CD14-positive monocyte (primary cell): ENCODE measurements at regions not wholly inside any gene's neighbourhood (a gene's known extent, or its start where the extent isn't known, plus 50 kb on each side); places are given as distances from the start of the nearest gene placed in this dataset.

Experiments used
- DNase-seq, 3 donors: peaks; one replicate each; pipeline ENCODE4 v3.0.0-alpha.2; 2011 to 2022
- H2AFZ ChIP-seq: 2 replicates; pipeline ENCODE4 v1.6.0; 2012; ENCODE audit warnings: mild to moderate bottlenecking, low read depth, low read length, inconsistent platforms; ENCODE audit not compliant: insufficient read depth, poor library complexity, severe bottlenecking
- H3K27ac ChIP-seq, 2 donors: 1 replicate in 1 of 2; 2 replicates in 1 of 2; pipeline ENCODE4 v1.5.1; 2012 to 2013; ENCODE audit warnings: low read length in 2 of 2, control low read depth in 1 of 2, inconsistent platforms in 1 of 2, low read depth in 1 of 2, mild to moderate bottlenecking in 1 of 2
- H3K27me3 ChIP-seq, 2 donors: one replicate each; pipeline versions ENCODE4 v1.6.0 to v1.6.1; 2011 to 2013; ENCODE audit warnings: low read length in 2 of 2; ENCODE audit not compliant: control insufficient read depth in 2 of 2, insufficient read depth in 2 of 2
- H3K36me3 ChIP-seq, 2 donors: replicated peaks in 1 of 2; 1 replicate in 1 of 2; 2 replicates in 1 of 2; pipeline versions ENCODE4 v1.5.1 to v1.6.1; 2012 to 2013; ENCODE audit warnings: low read length in 2 of 2, control low read depth in 1 of 2, inconsistent platforms in 1 of 2, mild to moderate bottlenecking in 1 of 2; ENCODE audit not compliant: insufficient read depth in 2 of 2, control insufficient read depth in 1 of 2
- H3K4me1 ChIP-seq, 2 donors: 1 replicate in 1 of 2; 2 replicates in 1 of 2; pipeline versions ENCODE4 v1.5.1 to v1.6.1; 2012 to 2013; ENCODE audit warnings: low read length in 2 of 2, control low read depth in 1 of 2, inconsistent platforms in 1 of 2, mild to moderate bottlenecking in 1 of 2, moderate library complexity in 1 of 2; ENCODE audit not compliant: insufficient read depth in 2 of 2, control insufficient read depth in 1 of 2
- H3K4me2 ChIP-seq: replicated peaks from 2 replicates; pipeline ENCODE3; 2012; ENCODE audit warnings: low read length, moderate library complexity, mild to moderate bottlenecking; ENCODE audit not compliant: poor library complexity, severe bottlenecking; ENCODE audit errors: extremely low read depth
- H3K4me3 ChIP-seq, 3 experiments: fragments of 200-600 bp in 1 of 3; sonication (generic) in 1 of 3; replicated peaks in 1 of 3; 1 replicate in 2 of 3; 2 replicates in 1 of 3; pipeline ENCODE4 v1.5.1; 2011 to 2013; ENCODE audit warnings: low read length in 3 of 3, mild to moderate bottlenecking in 3 of 3, control low read depth in 2 of 3, low read depth in 2 of 3, inconsistent platforms in 1 of 3, moderate library complexity in 1 of 3
- H3K79me2 ChIP-seq: 2 replicates; pipeline ENCODE4 v1.6.0; 2012; ENCODE audit warnings: mild to moderate bottlenecking, control low read depth, inconsistent platforms, low read length, moderate library complexity; ENCODE audit not compliant: insufficient read depth
- H3K9ac ChIP-seq: 2 replicates; pipeline ENCODE4 v1.6.0; 2017; ENCODE audit warnings: low read length, mild to moderate bottlenecking; ENCODE audit not compliant: insufficient read depth, poor library complexity, severe bottlenecking
- H3K9me3 ChIP-seq, 2 donors: replicated peaks in 1 of 2; 1 replicate in 1 of 2; 2 replicates in 1 of 2; pipeline versions ENCODE4 v1.5.1 to v1.6.1; 2012 to 2013; ENCODE audit warnings: low read length in 2 of 2, control low read depth in 1 of 2; ENCODE audit not compliant: control insufficient read depth in 1 of 2, insufficient read depth in 1 of 2
- H4K20me1 ChIP-seq: 2 replicates; pipeline ENCODE4 v1.6.0; 2012; ENCODE audit warnings: mild to moderate bottlenecking, low read length, control low read depth, moderate library complexity; ENCODE audit not compliant: insufficient read depth
- H3K27ac Mint-ChIP-seq, 7 donors: one replicate each; pipeline ENCODE4 v1.8.0; 2020; ENCODE audit warnings: mild to moderate bottlenecking in 7 of 7, mixed read lengths in 7 of 7, moderate library complexity in 6 of 7, inconsistent platforms in 2 of 7
- H3K27me3 Mint-ChIP-seq, 3 donors: one replicate each; pipeline ENCODE4 v1.8.0; 2021 to 2022; ENCODE audit warnings: low read depth in 3 of 3, mild to moderate bottlenecking in 3 of 3, mixed read lengths in 3 of 3, moderate library complexity in 3 of 3, inconsistent platforms in 1 of 3
- H3K36me3 Mint-ChIP-seq, 2 donors: one replicate each; pipeline ENCODE4 v1.8.0; 2020; ENCODE audit warnings: mixed read lengths in 2 of 2, inconsistent platforms in 1 of 2, mild to moderate bottlenecking in 1 of 2
- H3K4me1 Mint-ChIP-seq: one replicate; pipeline ENCODE4 v1.8.0; 2020; ENCODE audit warnings: mild to moderate bottlenecking, mixed read lengths
- H3K4me3 Mint-ChIP-seq, 2 donors: one replicate each; pipeline ENCODE4 v1.8.0; 2020; ENCODE audit warnings: mild to moderate bottlenecking in 2 of 2, mixed read lengths in 2 of 2, moderate library complexity in 1 of 2
- H3K9me3 Mint-ChIP-seq, 7 donors: one replicate each; pipeline ENCODE4 v1.8.0; 2020 to 2022; ENCODE audit warnings: mixed read lengths in 7 of 7, mild to moderate bottlenecking in 6 of 7, moderate library complexity in 6 of 7, inconsistent platforms in 2 of 7
- WGBS: methylation state at CpG from one replicate; pipeline ENCODE4 v1.1.5; 2013; ENCODE audit warnings: missing lambda C conversion rate; ENCODE audit not compliant: insufficient coverage; 5-methylcytosine and 5-hydroxymethylcytosine counted together
- intact Hi-C, 2 donors: fragments of 100-400 bp; cut with micrococcal nuclease; formaldehyde crosslinking; loops; one replicate each; pipeline versions ENCODE4 v1.15.0 to v1.15.1; 2023
- TF ChIP-seq, protein P1 (sequence below): fragments of 200-600 bp; IDR thresholded peaks from one replicate; pipeline ENCODE4 v1.8.0; 2022; ENCODE audit warnings: antibody characterized with exemption, mild to moderate bottlenecking

DNA sequence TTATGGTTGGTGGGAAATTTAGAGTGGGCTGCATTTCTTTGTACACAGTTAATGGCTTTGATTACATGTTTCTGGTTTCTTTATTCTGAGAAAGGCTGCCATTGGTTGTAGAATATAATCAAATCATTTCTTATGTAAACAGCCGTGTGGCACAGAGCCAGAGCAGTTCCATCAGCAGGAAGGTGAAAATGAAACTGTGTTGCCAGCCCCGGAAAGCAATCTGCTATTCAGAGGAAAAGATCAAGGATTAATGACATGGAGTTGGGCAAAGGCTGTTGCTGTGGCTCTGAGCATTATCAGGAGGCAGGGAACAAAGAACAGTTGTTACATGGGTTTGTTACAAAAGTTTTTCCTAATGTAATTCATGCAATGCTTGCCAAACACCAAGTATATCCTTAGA lies 74.2 kb upstream of the ZNF716 start:
- no peak overlapping the region for H3K27ac ChIP-seq
- intact Hi-C loops, result no loop called here

DNA sequence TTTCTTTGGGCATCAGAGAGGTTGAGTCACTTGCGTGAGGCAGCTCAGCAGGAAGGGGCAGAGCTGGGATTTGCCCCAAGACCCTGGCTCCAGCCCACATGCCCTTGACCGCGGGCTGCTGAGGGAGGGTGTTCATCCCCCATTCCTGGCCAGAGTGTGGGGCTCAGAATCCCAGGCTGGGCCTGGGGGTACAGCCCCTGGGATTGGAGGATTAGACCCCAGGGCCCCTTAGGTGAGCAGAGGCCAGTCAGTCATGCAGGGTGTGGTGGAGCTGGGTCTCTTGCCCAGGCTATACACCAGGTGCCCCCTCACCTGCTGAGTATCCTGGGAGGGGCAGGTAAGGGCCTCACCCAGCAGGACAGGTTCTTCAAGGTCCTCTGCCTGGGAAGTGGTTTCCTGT lies 68.4 kb upstream of the ZNF716 start:
- no peaks in the 10 kb centered on the region for H3K27me3 ChIP-seq

More for the DNA sequence above, 74.2 kb upstream of the ZNF716 start:
- H2AFZ ChIP-seq, result no peak overlapping the region
- H3K79me2 ChIP-seq, result no peaks in the 10 kb centered on the region
- no peak overlapping the region for H3K9ac ChIP-seq
- H3K27me3 ChIP-seq, result no peaks in the 10 kb centered on the region
- Mint-ChIP-seq H3K4me3 (no peak overlapping the region), H3K27me3 (peaks cover 0 to 2% (median 0%) of the 10 kb centered on the region in 3 donors), H3K4me1 (no peaks in the 10 kb centered on the region), H3K9me3 (peaks cover 22 to 61% (median 42%) of the 10 kb centered on the region in 7 donors), H3K27ac (peak overlapping the region in 1 of 7 donors; percentile 26), H3K36me3 (no peaks in the 10 kb centered on the region)
- H4K20me1 ChIP-seq, result no peaks in the 10 kb centered on the region
- no peak overlapping the region for H3K4me3 ChIP-seq
- no peaks in the 10 kb centered on the region for H3K4me1 ChIP-seq
- peaks cover 78 to 80% of the 10 kb centered on the region in 2 donors for H3K9me3 ChIP-seq
- TF ChIP-seq, protein P1, sequence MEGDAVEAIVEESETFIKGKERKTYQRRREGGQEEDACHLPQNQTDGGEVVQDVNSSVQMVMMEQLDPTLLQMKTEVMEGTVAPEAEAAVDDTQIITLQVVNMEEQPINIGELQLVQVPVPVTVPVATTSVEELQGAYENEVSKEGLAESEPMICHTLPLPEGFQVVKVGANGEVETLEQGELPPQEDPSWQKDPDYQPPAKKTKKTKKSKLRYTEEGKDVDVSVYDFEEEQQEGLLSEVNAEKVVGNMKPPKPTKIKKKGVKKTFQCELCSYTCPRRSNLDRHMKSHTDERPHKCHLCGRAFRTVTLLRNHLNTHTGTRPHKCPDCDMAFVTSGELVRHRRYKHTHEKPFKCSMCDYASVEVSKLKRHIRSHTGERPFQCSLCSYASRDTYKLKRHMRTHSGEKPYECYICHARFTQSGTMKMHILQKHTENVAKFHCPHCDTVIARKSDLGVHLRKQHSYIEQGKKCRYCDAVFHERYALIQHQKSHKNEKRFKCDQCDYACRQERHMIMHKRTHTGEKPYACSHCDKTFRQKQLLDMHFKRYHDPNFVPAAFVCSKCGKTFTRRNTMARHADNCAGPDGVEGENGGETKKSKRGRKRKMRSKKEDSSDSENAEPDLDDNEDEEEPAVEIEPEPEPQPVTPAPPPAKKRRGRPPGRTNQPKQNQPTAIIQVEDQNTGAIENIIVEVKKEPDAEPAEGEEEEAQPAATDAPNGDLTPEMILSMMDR, result no peak
- no peak overlapping the region for H3K4me2 ChIP-seq
- DNase-seq, result no peak
- WGBS, result 81% methylated on average over 2 of the region's 2 CpGs
- no peaks in the 10 kb centered on the region for H3K36me3 ChIP-seq

More for the DNA sequence above, 68.4 kb upstream of the ZNF716 start:
- H3K4me3 ChIP-seq, result no peak overlapping the region
- no peaks in the 10 kb centered on the region for H3K79me2 ChIP-seq
- no peaks in the 10 kb centered on the region for H3K4me1 ChIP-seq
- Mint-ChIP-seq H3K4me3 (no peak overlapping the region), H3K27me3 (no peaks in the 10 kb centered on the region), H3K27ac (no peak overlapping the region), H3K36me3 (no peaks in the 10 kb centered on the region), H3K9me3 (peaks cover 38 to 75% (median 66%) of the 10 kb centered on the region in 7 donors), H3K4me1 (no peaks in the 10 kb centered on the region)
- H3K27ac ChIP-seq, result no peak overlapping the region
- TF ChIP-seq, protein P1, result no peak
- no peak overlapping the region for H2AFZ ChIP-seq
- peaks cover 91 to 93% of the 10 kb centered on the region in 2 donors for H3K9me3 ChIP-seq
- no peaks in the 10 kb centered on the region for H3K36me3 ChIP-seq
- H3K9ac ChIP-seq, result no peak overlapping the region
- H4K20me1 ChIP-seq, result no peaks in the 10 kb centered on the region
- 93% methylated on average over 3 of the region's 3 CpGs for WGBS
- H3K4me2 ChIP-seq, result no peak overlapping the region
- intact Hi-C loops, result no loop called here
- DNase-seq, result no peak
